ENCODE measurements at regions not wholly inside any gene's neighbourhood (a gene's known extent, or its start where the extent isn't known, plus 50 kb on each side); places are given as distances from the start of the nearest gene placed in this dataset.

DNA sequence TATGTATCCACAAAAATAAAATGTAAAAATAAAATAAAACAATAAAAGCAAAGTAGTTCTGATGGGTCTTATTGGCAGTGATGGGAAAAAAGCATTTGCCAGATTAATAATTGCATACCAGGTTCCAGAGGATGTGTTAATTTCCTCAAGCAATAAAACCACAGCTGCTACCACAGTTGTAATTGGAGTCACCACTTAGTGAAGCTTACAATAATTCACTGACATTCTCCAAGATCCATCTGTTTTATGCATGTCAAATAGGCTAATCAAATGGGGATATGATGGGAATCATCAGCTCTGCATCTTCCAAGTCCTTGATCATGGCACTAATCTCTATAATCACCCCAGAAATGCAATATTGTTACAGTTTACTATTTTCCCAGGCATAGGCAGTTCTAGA lies 123.5 kb upstream of the EMCN start:
- CTCF ChIA-PET, result interaction anchor here (2.3 kb wide), 1 partner anchor 12 kb away, joined by 5 read pairs; no protein-coding TSS in a partner anchor
- POLR2A ChIA-PET, result no interaction called here
- Histone ChIP-seq H2AFZ (ENCODE audit: low read depth, low read length) (no peak overlapping the region), H3K27me3 (ENCODE audit: control insufficient read depth in 2 of 2, insufficient read depth in 2 of 2, low read length in 2 of 2) (no peaks in the 10 kb centered on the region), H3K79me2 (ENCODE audit: control insufficient read depth, insufficient read depth, low read length) (no peaks in the 10 kb centered on the region), H3K4me3 (replicated peaks in 1 of 3; ENCODE audit: insufficient read depth in 1 of 3, low read depth in 1 of 3, low read length in 3 of 3) (no peak overlapping the region), H3K9me1 (replicated peaks; ENCODE audit: control insufficient read depth, extremely low read depth, insufficient read depth, low read length) (no peaks in the 10 kb centered on the region), H3K4me2 (ENCODE audit: insufficient read depth, low read length) (no peak overlapping the region), H3K4me1 (ENCODE audit: control insufficient read depth, extremely low read depth, insufficient read depth, low read length) (no peaks in the 10 kb centered on the region), H4K20me1 (replicated peaks; ENCODE audit: control insufficient read depth, extremely low read depth, insufficient read depth, low read length) (no peaks in the 10 kb centered on the region), H3K9me3 (replicated peaks; ENCODE audit: control insufficient read depth, insufficient read depth, low read length) (no peaks in the 10 kb centered on the region), H3K36me3 (ENCODE audit: control insufficient read depth in 2 of 2, extremely low read depth in 1 of 2, insufficient read depth in 2 of 2, low read length in 2 of 2) (no peaks in the 10 kb centered on the region), H3K27ac (ENCODE audit: insufficient read depth, low read depth, low read length) (no peak overlapping the region), H3K9ac (replicated peaks; ENCODE audit: extremely low read depth, insufficient read depth, low read length) (no peak overlapping the region)
- dilution Hi-C loops (cut with MboI; ENCODE audit: extremely low pct_ligation_motif_present, low sequenced_read_pairs) (no loop called here), intact Hi-C loops (cut with micrococcal nuclease) (no loop called here)
- FAIRE-seq, result no peak
- TF ChIP-seq EZH2 (IDR thresholded peaks at IDR 0.05; ENCODE audit: borderline replicate concordance, low read depth, low read length, severe bottlenecking) (no peak), GATA2 (IDR thresholded peaks at IDR 0.05; ENCODE audit: insufficient read depth, insufficient read length, low read depth, low read length) (no peak), MYC (IDR thresholded peaks at IDR 0.05; ENCODE audit: low read depth, low read length) (no peak)
- TF ChIP-seq, protein P1, sequence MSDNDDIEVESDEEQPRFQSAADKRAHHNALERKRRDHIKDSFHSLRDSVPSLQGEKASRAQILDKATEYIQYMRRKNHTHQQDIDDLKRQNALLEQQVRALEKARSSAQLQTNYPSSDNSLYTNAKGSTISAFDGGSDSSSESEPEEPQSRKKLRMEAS (IDR thresholded peaks at IDR 0.05; ENCODE audit: insufficient read depth, insufficient read length), result no peak
- BruUV-seq (replicated peaks), result no TSS peak
- peak; percentile 32 for DNase-seq (ENCODE audit: low read depth, low spot score)

DNA sequence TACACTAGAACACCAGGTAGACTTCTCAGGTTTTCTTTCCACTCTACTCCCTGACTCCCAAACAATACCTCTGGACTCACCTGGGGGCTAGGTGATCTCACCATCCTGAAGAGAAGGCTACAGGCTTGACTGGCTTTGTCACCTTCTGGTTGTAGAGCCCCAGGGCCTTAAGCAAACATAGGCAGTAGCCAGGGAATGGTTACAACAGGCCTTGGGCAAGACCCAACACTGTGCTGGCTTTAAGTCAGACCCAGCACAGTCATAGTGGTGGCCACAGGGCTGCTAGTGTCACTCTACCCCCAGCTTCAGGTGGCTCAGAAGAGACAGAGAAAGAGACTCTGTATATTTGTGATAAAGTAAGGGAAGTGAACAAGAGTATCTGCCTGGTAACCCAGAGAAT lies 118.1 kb upstream of the EMCN start:
- Histone ChIP-seq H3K4me3 (replicated peaks in 1 of 3; ENCODE audit: insufficient read depth in 1 of 3, low read depth in 1 of 3, low read length in 3 of 3) (no peak overlapping the region), H3K36me3 (ENCODE audit: control insufficient read depth in 2 of 2, extremely low read depth in 1 of 2, insufficient read depth in 2 of 2, low read length in 2 of 2) (no peaks in the 10 kb centered on the region), H3K9ac (replicated peaks; ENCODE audit: extremely low read depth, insufficient read depth, low read length) (no peak overlapping the region), H3K27me3 (ENCODE audit: control insufficient read depth in 2 of 2, insufficient read depth in 2 of 2, low read length in 2 of 2) (no peaks in the 10 kb centered on the region), H3K9me3 (replicated peaks; ENCODE audit: control insufficient read depth, insufficient read depth, low read length) (no peaks in the 10 kb centered on the region), H3K4me1 (ENCODE audit: control insufficient read depth, extremely low read depth, insufficient read depth, low read length) (no peaks in the 10 kb centered on the region), H3K9me1 (replicated peaks; ENCODE audit: control insufficient read depth, extremely low read depth, insufficient read depth, low read length) (no peaks in the 10 kb centered on the region), H2AFZ (ENCODE audit: low read depth, low read length) (no peak overlapping the region), H3K79me2 (ENCODE audit: control insufficient read depth, insufficient read depth, low read length) (no peaks in the 10 kb centered on the region), H4K20me1 (replicated peaks; ENCODE audit: control insufficient read depth, extremely low read depth, insufficient read depth, low read length) (no peaks in the 10 kb centered on the region), H3K27ac (ENCODE audit: insufficient read depth, low read depth, low read length) (no peak overlapping the region), H3K4me2 (ENCODE audit: insufficient read depth, low read length) (no peak overlapping the region)
- POLR2A ChIA-PET, result no interaction called here
- TF ChIP-seq MYC (IDR thresholded peaks at IDR 0.05; ENCODE audit: low read depth, low read length) (no peak), POLR2A (IDR thresholded peaks at IDR 0.05; ENCODE audit: low read depth, low read length) (no peak), EZH2 (IDR thresholded peaks at IDR 0.05; ENCODE audit: borderline replicate concordance, low read depth, low read length, severe bottlenecking) (no peak), JUN (IDR thresholded peaks at IDR 0.05; ENCODE audit: borderline replicate concordance, insufficient read depth, insufficient read length, low read depth) (no peak), GATA2 (IDR thresholded peaks at IDR 0.05; ENCODE audit: insufficient read depth, insufficient read length, low read depth, low read length) (no peak), FOS (IDR thresholded peaks at IDR 0.05; ENCODE audit: borderline replicate concordance, insufficient read depth, low read length) (no peak), POLR2AphosphoS5 (IDR thresholded peaks at IDR 0.05; ENCODE audit: insufficient read depth, low read depth, low read length) (no peak)
- TF ChIP-seq, protein P1 (IDR thresholded peaks at IDR 0.05; ENCODE audit: insufficient read depth, insufficient read length), result no peak
- TF ChIP-seq, protein P2, sequence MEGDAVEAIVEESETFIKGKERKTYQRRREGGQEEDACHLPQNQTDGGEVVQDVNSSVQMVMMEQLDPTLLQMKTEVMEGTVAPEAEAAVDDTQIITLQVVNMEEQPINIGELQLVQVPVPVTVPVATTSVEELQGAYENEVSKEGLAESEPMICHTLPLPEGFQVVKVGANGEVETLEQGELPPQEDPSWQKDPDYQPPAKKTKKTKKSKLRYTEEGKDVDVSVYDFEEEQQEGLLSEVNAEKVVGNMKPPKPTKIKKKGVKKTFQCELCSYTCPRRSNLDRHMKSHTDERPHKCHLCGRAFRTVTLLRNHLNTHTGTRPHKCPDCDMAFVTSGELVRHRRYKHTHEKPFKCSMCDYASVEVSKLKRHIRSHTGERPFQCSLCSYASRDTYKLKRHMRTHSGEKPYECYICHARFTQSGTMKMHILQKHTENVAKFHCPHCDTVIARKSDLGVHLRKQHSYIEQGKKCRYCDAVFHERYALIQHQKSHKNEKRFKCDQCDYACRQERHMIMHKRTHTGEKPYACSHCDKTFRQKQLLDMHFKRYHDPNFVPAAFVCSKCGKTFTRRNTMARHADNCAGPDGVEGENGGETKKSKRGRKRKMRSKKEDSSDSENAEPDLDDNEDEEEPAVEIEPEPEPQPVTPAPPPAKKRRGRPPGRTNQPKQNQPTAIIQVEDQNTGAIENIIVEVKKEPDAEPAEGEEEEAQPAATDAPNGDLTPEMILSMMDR (IDR thresholded peaks at IDR 0.05; ENCODE audit: extremely low read depth in 1 of 2, insufficient read depth in 1 of 2, low read depth in 1 of 2, low read length in 2 of 2), result no peak
- dilution Hi-C loops (cut with MboI; ENCODE audit: extremely low pct_ligation_motif_present, low sequenced_read_pairs), result no loop called here
- DNase-seq (ENCODE audit: low read depth, low spot score), result no peak
- intact Hi-C loops (cut with micrococcal nuclease), result no loop called here
- FAIRE-seq, result no peak
- CTCF ChIA-PET, result interaction anchor here (1.2 kb wide), 1 partner anchor 263 kb away, joined by 5 read pairs; no protein-coding TSS in a partner anchor
- no TSS peak for BruUV-seq (replicated peaks)

Data from endothelial cell of umbilical vein (primary cell).